Gastroesophageal sphincter (tissue), 3 donors: ENCODE measurements at regions not wholly inside any gene's neighbourhood (a gene's known extent, or its start where the extent isn't known, plus 50 kb on each side); places are given as distances from the start of the nearest gene placed in this dataset.

Experiments
- CTCF ChIP-seq, 4 experiments: fragments of 200-600 bp in 2 of 4; fragments of 450-650 bp in 2 of 4; sonication (generic) in 1 of 4; IDR thresholded peaks; one replicate each; pipeline ENCODE4 v1.5.1; 2017 to 2019; ENCODE audit warnings: antibody characterized with exemption in 4 of 4, mild to moderate bottlenecking in 2 of 4, moderate library complexity in 2 of 4
- EP300 ChIP-seq: sonication (generic); formaldehyde crosslinking; IDR thresholded peaks from one replicate; pipeline ENCODE4 v1.6.1; 2017; ENCODE audit warnings: antibody characterized with exemption, mild to moderate bottlenecking
- POLR2A ChIP-seq, 2 donors: fragments of 450-650 bp; IDR thresholded peaks; one replicate each; pipeline ENCODE4 v1.6.1; 2017; ENCODE audit warnings: antibody characterized with exemption in 2 of 2, mild to moderate bottlenecking in 2 of 2, moderate library complexity in 1 of 2
- POLR2AphosphoS5 ChIP-seq: sonication (generic); formaldehyde crosslinking; IDR thresholded peaks from one replicate; pipeline ENCODE4 v1.6.1; 2017; ENCODE audit warnings: antibody characterized with exemption

- TF ChIP-seq CTCF (IDR thresholded peaks at IDR 0.05): no peak
- no peak for TF ChIP-seq POLR2AphosphoS5
- TF ChIP-seq POLR2A (IDR thresholded peaks at IDR 0.05): no peak
- TF ChIP-seq EP300: no peak
Measured at GRCh38 chr10:14409856-14410458, 79.2 kb upstream of the FRMD4A start.
